ENCODE measurements at regions not wholly inside any gene's neighbourhood (a gene's known extent, or its start where the extent isn't known, plus 50 kb on each side); places are given as distances from the start of the nearest gene placed in this dataset.

GRCh38 chr3:73784686-73785392 is 160.1 kb upstream of the PDZRN3 start:
- no peak overlapping the region for H3K4me3 ChIP-seq
- no peak for DNase-seq
- H3K27me3 ChIP-seq, result no peaks in the 10 kb centered on the region
- intact Hi-C loops (cut with DNase I), result no loop called here
- H3K27ac ChIP-seq, result no peak overlapping the region
- WGBS, 2 donors, result 66 to 88% methylated on average over 8 of the region's 8 CpGs
- TF ChIP-seq CTCF (IDR thresholded peaks at IDR 0.05) (no peak), POLR2A (IDR thresholded peaks at IDR 0.05) (no peak)
- peaks cover 0 to 5% (median 0%) of the 10 kb centered on the region in 3 donors for H3K4me1 ChIP-seq
- H3K9me3 ChIP-seq, result no peaks in the 10 kb centered on the region
- H3K36me3 ChIP-seq, result no peaks in the 10 kb centered on the region

GRCh38 chr3:73783811-73784210 is 159.1 kb upstream of the PDZRN3 start:
- Histone ChIP-seq H3K9me3 (no peaks in the 10 kb centered on the region), H3K4me1 (peaks cover 0 to 5% (median 0%) of the 10 kb centered on the region in 3 donors), H3K4me3 (no peak overlapping the region), H3K36me3 (no peaks in the 10 kb centered on the region), H3K27ac (no peak overlapping the region), H3K27me3 (no peaks in the 10 kb centered on the region)
- intact Hi-C loops (cut with DNase I), result no loop called here
- DNase-seq, result no peak
- TF ChIP-seq POLR2A (IDR thresholded peaks at IDR 0.05), result no peak
- TF ChIP-seq CTCF (IDR thresholded peaks at IDR 0.05), result no peak

- no peak for DNase-seq
- H3K4me3 ChIP-seq, result no peak overlapping the region
- intact Hi-C loops (cut with DNase I), result no loop called here
- H3K4me1 ChIP-seq, result peaks cover 0 to 1% (median 0%) of the 10 kb centered on the region in 3 donors
- no peak for TF ChIP-seq POLR2A (IDR thresholded peaks at IDR 0.05)
- TF ChIP-seq CTCF (IDR thresholded peaks at IDR 0.05), result no peak
- H3K9me3 ChIP-seq, result no peaks in the 10 kb centered on the region
- H3K27ac ChIP-seq, result no peak overlapping the region
- WGBS, 2 donors, result 70 to 78% methylated on average over 5 to 6 of the region's 6 CpGs
- H3K27me3 ChIP-seq, result no peaks in the 10 kb centered on the region
- no peaks in the 10 kb centered on the region for H3K36me3 ChIP-seq
Observed at GRCh38 chr3:73781541-73781940, 156.8 kb upstream of the PDZRN3 start.

- 27 to 29% methylated on average over 2 of the region's 2 CpGs for WGBS, 2 donors
- H3K27ac ChIP-seq, result no peak overlapping the region
- no peaks in the 10 kb centered on the region for H3K4me1 ChIP-seq
- TF ChIP-seq CTCF (IDR thresholded peaks at IDR 0.05) (no peak), POLR2A (IDR thresholded peaks at IDR 0.05) (no peak)
- intact Hi-C loops (cut with DNase I), result no loop called here
- no peak overlapping the region for H3K4me3 ChIP-seq
- peaks cover 0 to 5% (median 0%) of the 10 kb centered on the region in 3 donors for H3K9me3 ChIP-seq
- H3K36me3 ChIP-seq, result no peaks in the 10 kb centered on the region
- H3K27me3 ChIP-seq, result no peaks in the 10 kb centered on the region
- no peak for DNase-seq
Observed at GRCh38 chr3:73774645-73775044, 149.9 kb upstream of the PDZRN3 start.

- Histone ChIP-seq H3K27me3 (no peaks in the 10 kb centered on the region), H3K9me3 (peaks cover 0 to 5% (median 0%) of the 10 kb centered on the region in 3 donors), H3K27ac (no peak overlapping the region), H3K4me1 (no peaks in the 10 kb centered on the region), H3K36me3 (no peaks in the 10 kb centered on the region), H3K4me3 (no peak overlapping the region)
- WGBS, 2 donors, result 70 to 83% methylated on average over 1 of the region's 1 CpG
- DNase-seq, result no peak
- intact Hi-C loops (cut with DNase I), result no loop called here
- TF ChIP-seq POLR2A (IDR thresholded peaks at IDR 0.05), result no peak
- TF ChIP-seq CTCF (IDR thresholded peaks at IDR 0.05), result no peak
Observed at GRCh38 chr3:73773233-73773632, 148.5 kb upstream of the PDZRN3 start.

All from esophagus squamous epithelium (tissue), 5 donors.